SU-DHL-6 (cell line): ENCODE measurements at regions not wholly inside any gene's neighbourhood (a gene's known extent, or its start where the extent isn't known, plus 50 kb on each side); places are given as distances from the start of the nearest gene placed in this dataset.

Experiments
- EZH2phosphoT487 ChIP-seq: fragments of 200-600 bp; sonication (generic), shearing (Covaris generic); conservative IDR thresholded peaks from 2 replicates; pipeline ENCODE4 v1.6.1; 2018; ENCODE audit warnings: mild to moderate bottlenecking, antibody characterized with exemption, low read length, moderate library complexity, mixed read lengths
- TF ChIP-seq, protein P1 (sequence below): fragments of 200-600 bp; sonication (generic); IDR thresholded peaks from one replicate; pipeline ENCODE4 v1.5.1; 2017; ENCODE audit warnings: antibody characterized with exemption, mild to moderate bottlenecking, low read length, moderate library complexity; ENCODE audit not compliant: insufficient read depth, poor library complexity, severe bottlenecking

DNA sequence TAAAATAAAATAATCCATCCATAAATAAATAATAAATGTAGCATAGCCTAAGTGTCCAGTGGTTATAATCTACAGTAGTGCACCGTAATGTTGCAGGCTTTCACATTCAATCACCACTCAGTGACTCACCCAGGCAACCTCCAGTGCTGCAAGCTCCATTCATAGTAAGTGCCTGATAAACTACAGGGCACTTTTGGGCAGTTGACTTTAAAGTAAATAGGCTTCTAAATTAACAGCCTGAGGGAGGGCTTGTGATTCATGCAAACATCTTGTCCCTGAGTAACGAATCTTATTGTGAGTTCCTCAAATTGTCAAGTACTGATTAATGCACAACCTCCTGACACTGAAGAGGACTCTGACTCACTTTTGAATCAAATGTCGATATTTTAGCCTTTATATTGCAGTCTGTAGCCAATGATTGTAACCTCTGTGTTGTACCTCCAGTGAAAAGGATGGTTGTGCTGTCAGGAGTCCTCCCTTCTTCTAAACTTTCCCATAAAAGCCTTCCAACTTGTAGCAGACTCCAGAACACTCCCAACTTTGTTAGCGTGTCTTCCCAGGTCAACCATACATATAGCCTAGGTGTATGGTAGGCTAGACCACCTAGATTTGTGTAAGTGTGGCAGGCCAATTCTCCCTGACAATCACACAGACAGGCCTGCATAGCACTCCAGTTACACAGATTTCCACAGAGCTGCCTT, 55.0 kb upstream of the BICD1 start:
- TF ChIP-seq, protein P1, sequence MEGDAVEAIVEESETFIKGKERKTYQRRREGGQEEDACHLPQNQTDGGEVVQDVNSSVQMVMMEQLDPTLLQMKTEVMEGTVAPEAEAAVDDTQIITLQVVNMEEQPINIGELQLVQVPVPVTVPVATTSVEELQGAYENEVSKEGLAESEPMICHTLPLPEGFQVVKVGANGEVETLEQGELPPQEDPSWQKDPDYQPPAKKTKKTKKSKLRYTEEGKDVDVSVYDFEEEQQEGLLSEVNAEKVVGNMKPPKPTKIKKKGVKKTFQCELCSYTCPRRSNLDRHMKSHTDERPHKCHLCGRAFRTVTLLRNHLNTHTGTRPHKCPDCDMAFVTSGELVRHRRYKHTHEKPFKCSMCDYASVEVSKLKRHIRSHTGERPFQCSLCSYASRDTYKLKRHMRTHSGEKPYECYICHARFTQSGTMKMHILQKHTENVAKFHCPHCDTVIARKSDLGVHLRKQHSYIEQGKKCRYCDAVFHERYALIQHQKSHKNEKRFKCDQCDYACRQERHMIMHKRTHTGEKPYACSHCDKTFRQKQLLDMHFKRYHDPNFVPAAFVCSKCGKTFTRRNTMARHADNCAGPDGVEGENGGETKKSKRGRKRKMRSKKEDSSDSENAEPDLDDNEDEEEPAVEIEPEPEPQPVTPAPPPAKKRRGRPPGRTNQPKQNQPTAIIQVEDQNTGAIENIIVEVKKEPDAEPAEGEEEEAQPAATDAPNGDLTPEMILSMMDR = no peak
- no peak for TF ChIP-seq EZH2phosphoT487
